Epithelial cell of esophagus (primary cell): ENCODE measurements at regions not wholly inside any gene's neighbourhood (a gene's known extent, or its start where the extent isn't known, plus 50 kb on each side); places are given as distances from the start of the nearest gene placed in this dataset.
"Not testable (repeated sequence)": the region's sequence is repeated elsewhere in the genome, so short reads cannot be mapped to it uniquely, and the experiment has no call there.

Experiments
- DNase-seq: peaks from one replicate; pipeline ENCODE4 v3.0.0; 2010; ENCODE audit warnings: low read depth
- H3K4me3 ChIP-seq: 2 replicates; pipeline ENCODE4 v1.5.1; 2011; ENCODE audit warnings: mild to moderate bottlenecking, low read length, control low read depth
- CTCF ChIP-seq: IDR thresholded peaks from 2 replicates; pipeline ENCODE4 v1.5.1; 2011; ENCODE audit warnings: low read depth, mild to moderate bottlenecking, low read length, control low read depth, inconsistent platforms; ENCODE audit not compliant: insufficient read depth; ENCODE audit errors: missing control alignments

DNA sequence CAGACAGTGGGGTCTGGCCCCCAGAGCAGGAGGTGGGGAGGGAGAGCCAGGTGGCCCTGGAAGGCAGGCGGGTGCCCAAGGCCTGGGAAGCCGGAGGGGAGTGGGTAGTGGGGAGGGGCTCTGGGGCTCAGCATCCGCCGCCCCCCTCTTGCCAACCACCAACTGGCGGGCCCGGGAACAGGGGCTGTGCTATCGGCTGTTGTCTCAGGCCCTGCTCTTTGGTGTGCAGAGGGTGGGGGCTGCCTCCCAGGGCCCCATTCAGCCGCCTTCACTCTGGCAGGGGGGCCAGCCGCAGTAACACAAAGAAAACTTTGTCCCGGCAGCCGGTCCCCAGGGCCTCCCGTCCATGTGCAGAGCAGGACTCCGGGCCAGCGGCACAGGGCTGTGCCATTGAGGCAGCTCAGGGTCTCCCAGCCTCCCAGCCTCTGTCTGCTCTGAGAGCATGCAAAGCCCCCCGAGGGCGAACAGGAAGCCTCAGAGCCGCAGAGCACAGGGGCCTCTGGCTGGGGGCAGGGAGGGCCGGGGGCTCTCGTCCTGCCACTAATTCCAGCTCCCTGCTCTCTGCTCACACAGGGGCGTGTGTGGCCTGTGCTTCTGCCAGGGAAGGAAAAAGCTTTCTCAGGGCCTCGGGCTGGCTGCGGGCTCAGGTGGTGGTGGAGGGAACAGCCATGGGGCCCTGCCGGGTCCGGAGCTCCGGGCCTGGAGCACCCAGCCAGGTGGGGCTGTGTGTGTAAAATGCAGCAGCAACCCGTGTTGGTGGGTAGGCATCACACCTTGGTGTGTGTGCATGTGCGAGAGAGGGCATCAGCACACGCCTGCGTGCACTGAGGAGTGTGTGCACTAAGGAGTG is 54.2 kb upstream of the NOTCH1 start:
- no peak for DNase-seq
- no peak overlapping the region for H3K4me3 ChIP-seq
- no peak for TF ChIP-seq CTCF

DNA sequence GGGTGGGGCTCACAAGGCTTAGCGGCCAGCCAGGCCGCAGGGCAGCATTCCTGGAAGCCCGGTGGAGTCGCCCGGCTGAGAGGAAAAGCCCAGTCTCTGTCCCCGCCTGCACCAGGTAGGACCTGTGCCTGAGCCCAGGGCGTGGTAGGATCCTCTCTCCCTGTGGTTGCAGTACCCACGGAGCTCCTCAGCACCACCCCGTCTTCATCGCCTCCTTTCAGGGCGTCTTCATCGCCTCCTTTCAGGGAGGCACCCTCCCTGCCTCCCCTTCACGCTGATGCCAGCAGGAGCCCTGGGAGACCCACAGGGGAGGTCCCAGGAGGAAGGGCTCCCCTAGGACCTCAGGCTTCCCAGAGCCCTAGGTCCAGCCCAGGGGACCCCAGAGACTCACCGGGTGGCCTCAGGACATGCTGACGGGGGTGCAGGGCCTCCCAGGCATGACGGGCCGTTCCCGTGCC is 53.3 kb upstream of the NOTCH1 start:
- no peak overlapping the region for H3K4me3 ChIP-seq
- TF ChIP-seq CTCF, result peak; percentile 7
- peak; percentile 31 for DNase-seq

DNA sequence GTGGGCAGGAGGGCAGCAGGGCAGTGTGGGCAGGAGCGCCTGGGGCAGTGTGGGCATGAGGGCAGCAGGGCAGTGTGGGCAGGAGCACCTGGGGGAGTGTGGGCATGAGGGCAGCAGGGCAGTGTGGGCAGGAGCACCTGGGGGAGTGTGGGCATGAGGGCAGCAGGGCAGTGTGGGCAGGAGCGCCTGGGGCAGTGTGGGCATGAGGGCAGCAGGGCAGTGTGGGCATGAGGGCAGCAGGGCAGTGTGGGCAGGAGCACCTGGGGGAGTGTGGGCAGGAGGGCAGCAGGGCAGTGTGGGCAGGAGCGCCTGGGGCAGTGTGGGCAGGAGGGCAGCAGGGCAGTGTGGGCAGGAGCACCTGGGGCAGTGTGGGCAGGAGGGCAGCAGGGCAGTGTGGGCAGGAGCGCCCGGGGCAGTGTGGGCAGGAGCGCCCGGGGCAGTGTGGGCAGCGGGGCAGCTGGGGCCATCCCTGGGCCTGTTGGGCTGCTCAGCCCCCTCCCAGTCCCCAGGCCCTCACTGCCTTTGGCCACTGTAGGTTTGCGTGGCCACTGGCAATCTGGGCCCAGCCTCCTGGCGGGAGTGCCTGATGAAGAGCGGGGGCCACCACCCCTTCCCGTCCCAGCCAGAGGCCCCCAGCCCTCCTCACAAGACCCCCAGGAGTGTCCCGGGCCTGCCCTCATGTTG is 52.7 kb upstream of the NOTCH1 start:
- H3K4me3 ChIP-seq, DNase-seq: not testable (repeated sequence)

DNA sequence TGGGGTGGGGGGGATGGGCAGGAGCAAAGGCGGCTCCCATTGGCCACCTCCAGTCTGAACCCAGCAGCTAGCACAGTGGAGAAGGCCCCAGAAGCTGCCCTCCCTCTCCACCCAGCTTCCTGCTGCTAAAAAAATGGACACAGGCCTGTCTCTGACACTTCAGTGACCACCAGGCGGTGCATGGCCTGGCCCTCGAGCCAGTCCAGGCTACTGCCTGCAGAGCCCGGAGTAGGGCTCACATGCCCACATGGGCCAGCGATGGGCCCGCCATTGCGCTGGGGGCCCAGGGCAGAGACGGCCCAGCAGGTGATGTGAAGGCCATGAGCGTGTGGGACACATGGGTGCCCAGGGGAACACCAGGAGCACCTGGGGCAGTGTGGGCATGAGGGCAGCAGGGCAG is 52.1 kb upstream of the NOTCH1 start:
- H3K4me3 ChIP-seq, result no peak overlapping the region
- TF ChIP-seq CTCF, result no peak
- DNase-seq, result no peak

GRCh38 chr9:136597141-136597885 is 51.5 kb upstream of the NOTCH1 start:
- DNase-seq, result no peak
- no peak for TF ChIP-seq CTCF
- no peak overlapping the region for H3K4me3 ChIP-seq

GRCh38 chr9:136596630-136597031 is 50.8 kb upstream of the NOTCH1 start:
- DNase-seq, result no peak
- no peak overlapping the region for H3K4me3 ChIP-seq
- no peak for TF ChIP-seq CTCF

- DNase-seq, result no peak
- no peak overlapping the region for H3K4me3 ChIP-seq
- TF ChIP-seq CTCF, result no peak
Observed at GRCh38 chr9:136596217-136596616, 50.4 kb upstream of the NOTCH1 start.
